NB4 (cell line): ENCODE measurements at regions not wholly inside any gene's neighbourhood (a gene's known extent, or its start where the extent isn't known, plus 50 kb on each side); places are given as distances from the start of the nearest gene placed in this dataset.

ENCODE experiments used
- DNase-seq: peaks from one replicate; pipeline ENCODE4 v3.0.0; 2010; ENCODE audit warnings: low read depth
- H3K4me3 ChIP-seq: one replicate; pipeline ENCODE4 v1.5.1; 2011; ENCODE audit warnings: mild to moderate bottlenecking, low read depth, low read length, moderate library complexity
- CTCF ChIP-seq: IDR thresholded peaks from one replicate; pipeline ENCODE4 v1.5.1; 2012; ENCODE audit warnings: low read depth, low read length
- MAX ChIP-seq: IDR thresholded peaks from 2 replicates; pipeline ENCODE4 v1.6.1; 2011; ENCODE audit warnings: low read depth, low read length
- MYC ChIP-seq: IDR thresholded peaks from 2 replicates; pipeline ENCODE4 v1.6.1; 2011; ENCODE audit warnings: low read depth, low read length
- POLR2A ChIP-seq: IDR thresholded peaks from 2 replicates; pipeline ENCODE4 v1.6.1; 2011; ENCODE audit warnings: mild to moderate bottlenecking; ENCODE audit not compliant: insufficient read length; ENCODE audit errors: extremely low read depth

GRCh38 chr3:30440880-30441279 is 165.5 kb upstream of the TGFBR2 start:
- no peak for DNase-seq
- TF ChIP-seq POLR2A = no peak
- H3K4me3 ChIP-seq = no peak overlapping the region

DNA sequence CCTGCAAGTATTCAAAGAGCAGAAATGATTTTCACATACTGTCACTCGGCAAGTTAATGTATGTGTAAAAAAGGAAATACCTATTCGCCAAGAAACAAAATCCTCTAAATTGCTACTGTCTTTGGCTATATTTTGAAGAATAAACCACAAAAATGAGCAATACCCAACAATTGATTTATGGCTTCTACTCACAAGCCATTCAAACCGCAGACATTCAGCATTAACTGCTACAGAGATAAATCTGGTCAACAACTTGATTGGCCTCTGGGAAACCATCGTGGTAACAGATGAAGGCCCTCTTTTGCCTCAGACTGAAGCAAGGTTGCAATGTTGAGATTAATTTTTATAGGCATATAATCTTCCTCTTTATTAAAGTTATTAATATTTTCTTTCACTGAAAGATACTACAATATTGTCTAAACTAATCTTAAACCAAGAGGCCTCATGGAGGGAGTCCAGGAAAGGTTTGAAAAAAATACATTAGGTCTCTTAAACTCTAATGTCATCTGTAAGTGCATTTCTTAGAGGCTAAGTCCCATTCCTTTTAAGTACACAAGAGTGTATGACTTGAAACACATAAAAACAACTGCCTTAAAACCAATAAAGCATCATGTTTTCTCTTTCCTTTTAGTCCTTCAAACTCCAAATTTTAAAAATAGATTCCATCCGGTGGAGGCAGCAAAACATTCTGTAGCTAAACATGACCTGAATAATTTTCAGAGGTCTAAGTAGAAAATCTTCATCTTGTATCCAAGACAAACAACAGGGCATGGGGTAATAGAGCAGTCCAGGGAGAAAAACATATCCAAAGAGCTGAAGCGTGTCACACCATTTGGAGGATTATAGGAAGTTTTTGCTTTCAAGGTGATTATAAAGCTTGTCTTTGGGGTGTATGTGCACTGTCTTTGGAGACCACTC is 162.4 kb upstream of the TGFBR2 start:
- DNase-seq = no peak
- TF ChIP-seq POLR2A (no peak), CTCF (no peak), MYC (no peak), MAX (no peak)

GRCh38 chr3:30448450-30449289 is 157.7 kb upstream of the TGFBR2 start:
- H3K4me3 ChIP-seq = no peak overlapping the region
- no peak for DNase-seq
- TF ChIP-seq POLR2A (no peak), CTCF (no peak), MAX (no peak), MYC (no peak)

More for the DNA sequence above, 162.4 kb upstream of the TGFBR2 start:
- H3K4me3 ChIP-seq = no peak overlapping the region

DNA sequence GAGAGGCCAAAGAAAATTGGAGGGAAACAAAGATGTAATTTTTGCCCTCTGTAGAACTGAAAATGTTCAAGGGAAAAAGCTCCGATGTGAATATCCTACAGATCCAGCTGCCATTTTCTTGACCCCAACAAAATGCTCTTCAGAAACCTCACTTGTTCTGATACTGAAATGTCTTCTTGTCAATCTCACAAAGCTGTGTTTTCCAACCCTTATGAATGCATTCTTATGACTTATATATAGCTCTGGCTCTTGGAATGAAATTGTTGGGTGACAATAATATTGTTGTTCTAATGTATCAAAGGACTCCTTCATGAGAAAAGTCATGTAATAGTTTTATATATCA is 157.1 kb upstream of the TGFBR2 start:
- no peak overlapping the region for H3K4me3 ChIP-seq
- TF ChIP-seq CTCF (no peak), MAX (no peak), MYC (no peak), POLR2A (no peak)
- no peak for DNase-seq

GRCh38 chr3:30452446-30452845 is 154.0 kb upstream of the TGFBR2 start:
- no peak overlapping the region for H3K4me3 ChIP-seq
- TF ChIP-seq CTCF = no peak
- TF ChIP-seq MYC = no peak
- no peak for TF ChIP-seq POLR2A
- no peak for TF ChIP-seq MAX
- DNase-seq = no peak
